H1 (cell line): ENCODE measurements at regions not wholly inside any gene's neighbourhood (a gene's known extent, or its start where the extent isn't known, plus 50 kb on each side); places are given as distances from the start of the nearest gene placed in this dataset.

Source experiments
- CTCF ChIA-PET: fragments of 300-600 bp; sonication (Branson Sonifier 250); formaldehyde crosslinking; loops from one replicate; lab custom pipeline; 2021; ENCODE audit not compliant: partially characterized antibody; lab: Charles Lee
- POLR2A ChIA-PET: fragments of 300-600 bp; sonication (Branson Sonifier 250); formaldehyde crosslinking; loops from one replicate; lab custom pipeline; 2021; ENCODE audit warnings: inconsistent platforms; ENCODE audit not compliant: partially characterized antibody; lab: Charles Lee
- DNase-seq, 2 experiments: peaks; one replicate each; pipeline versions ENCODE4 v3.0.0 to v3.0.0-alpha.2; 2010 to 2022; ENCODE audit warnings: low spot score in 2 of 2, low read depth in 1 of 2, mixed read lengths in 1 of 2
- FAIRE-seq: peaks from 2 replicates; lab custom pipeline; 2011; peaks lifted over from hg19 to GRCh38; lab: Jason Lieb, UNC
- H2AFZ ChIP-seq: 2 replicates; pipeline ENCODE4 v1.8.1; 2012; ENCODE audit warnings: low read length, inconsistent platforms
- H2AK5ac ChIP-seq: 2 replicates; pipeline ENCODE4 v1.6.1; 2013; ENCODE audit warnings: low read depth, low read length
- H2BK120ac ChIP-seq: replicated peaks from 2 replicates; pipeline ENCODE3; 2013; ENCODE audit warnings: low read depth, low read length, inconsistent platforms
- H2BK12ac ChIP-seq: 2 replicates; pipeline ENCODE4 v1.6.1; 2013; ENCODE audit warnings: low read depth, low read length
- H2BK15ac ChIP-seq: 2 replicates; pipeline ENCODE4 v1.6.1; 2013; ENCODE audit warnings: low read length
- H2BK20ac ChIP-seq: 2 replicates; pipeline ENCODE4 v1.6.1; 2013; ENCODE audit warnings: low read length
- H2BK5ac ChIP-seq: 2 replicates; pipeline ENCODE4 v1.6.1; 2013; ENCODE audit warnings: low read depth, low read length
- H3K14ac ChIP-seq: 2 replicates; pipeline ENCODE4 v1.6.1; 2013; ENCODE audit warnings: inconsistent platforms; ENCODE audit not compliant: insufficient read length
- H3K18ac ChIP-seq: 2 replicates; pipeline ENCODE4 v1.6.1; 2013; ENCODE audit warnings: low read length; ENCODE audit errors: extremely low read depth
- H3K23ac ChIP-seq: 2 replicates; pipeline ENCODE4 v1.6.1; 2013; ENCODE audit warnings: inconsistent platforms; ENCODE audit not compliant: insufficient read length
- H3K23me2 ChIP-seq: 2 replicates; pipeline ENCODE4 v1.6.1; 2013; ENCODE audit warnings: low read depth, low read length
- H3K27ac ChIP-seq: 2 replicates; pipeline ENCODE4 v1.6.1; 2011; ENCODE audit warnings: low read depth, low read length, inconsistent platforms
- H3K27me3 ChIP-seq, 4 experiments: replicated peaks in 1 of 4; 1 replicate in 1 of 4; 2 replicates in 3 of 4; pipeline versions ENCODE4 v1.6.1 to v1.8.1; 2011 to 2013; ENCODE audit warnings: low read length in 3 of 4, mild to moderate bottlenecking in 3 of 4, inconsistent platforms in 2 of 4, mixed read lengths in 2 of 4, moderate library complexity in 1 of 4; ENCODE audit not compliant: control insufficient read depth in 3 of 4, insufficient read depth in 3 of 4; ENCODE audit errors: extremely low read depth in 1 of 4
- H3K36me3 ChIP-seq, 4 experiments: 2 replicates each; pipeline versions ENCODE4 v1.6.1 to v1.8.1; 2011 to 2013; ENCODE audit warnings: mild to moderate bottlenecking in 4 of 4, low read length in 3 of 4, moderate library complexity in 2 of 4, control low read depth in 1 of 4, inconsistent platforms in 1 of 4; ENCODE audit not compliant: insufficient read depth in 4 of 4, control insufficient read depth in 2 of 4
- H3K4ac ChIP-seq: replicated peaks from 2 replicates; pipeline ENCODE3; 2013; ENCODE audit warnings: low read length, low read depth, mixed read lengths, inconsistent platforms; ENCODE audit not compliant: insufficient read length
- H3K4me1 ChIP-seq, 4 experiments: replicated peaks in 1 of 4; 1 replicate in 1 of 4; 2 replicates in 3 of 4; pipeline versions ENCODE4 v1.6.1 to v1.8.1; 2011 to 2013; ENCODE audit warnings: low read length in 3 of 4, inconsistent platforms in 2 of 4, mixed read lengths in 1 of 4; ENCODE audit not compliant: insufficient read depth in 4 of 4, control insufficient read depth in 3 of 4
- H3K4me2 ChIP-seq, 2 experiments: 2 replicates each; pipeline versions ENCODE4 v1.6.1 to v1.8.1; 2011 to 2013; ENCODE audit warnings: low read depth in 2 of 2, low read length in 2 of 2, control low read depth in 1 of 2, inconsistent platforms in 1 of 2, mild to moderate bottlenecking in 1 of 2; ENCODE audit not compliant: insufficient read depth in 1 of 2
- H3K4me3 ChIP-seq, 4 experiments: fragments of 200-600, 300-600 bp in 1 of 4; sonication (generic), shearing (Covaris generic), sonication (Bioruptor Twin) in 1 of 4; 2 replicates each; pipeline versions ENCODE4 v1.5.1 to v1.8.1; 2011 to 2016; ENCODE audit warnings: low read length in 4 of 4, low read depth in 3 of 4, control low read depth in 2 of 4, inconsistent platforms in 2 of 4, mild to moderate bottlenecking in 2 of 4, mixed read lengths in 1 of 4, moderate library complexity in 1 of 4; ENCODE audit not compliant: insufficient read depth in 2 of 4; ENCODE audit errors: extremely low read depth in 1 of 4
- H3K56ac ChIP-seq: replicated peaks from 2 replicates; pipeline ENCODE3; 2013; ENCODE audit warnings: low read depth, mild to moderate bottlenecking, mixed read lengths, low read length, inconsistent platforms; ENCODE audit not compliant: insufficient read length
- H3K79me1 ChIP-seq: 2 replicates; pipeline ENCODE4 v1.6.1; 2013; ENCODE audit warnings: low read depth, low read length, control low read depth
- H3K79me2 ChIP-seq, 2 experiments: 2 replicates each; pipeline versions ENCODE4 v1.6.1 to v1.8.1; 2012 to 2013; ENCODE audit warnings: low read length in 2 of 2, mild to moderate bottlenecking in 2 of 2, inconsistent platforms in 1 of 2; ENCODE audit not compliant: insufficient read depth in 2 of 2, control insufficient read depth in 1 of 2
- H3K9ac ChIP-seq, 4 experiments: replicated peaks in 1 of 4; 1 replicate in 1 of 4; 2 replicates in 3 of 4; pipeline versions ENCODE4 v1.6.1 to v1.8.1; 2011 to 2013; ENCODE audit warnings: low read depth in 3 of 4, low read length in 3 of 4, control low read depth in 2 of 4, mild to moderate bottlenecking in 2 of 4, moderate library complexity in 2 of 4, inconsistent platforms in 1 of 4; ENCODE audit errors: extremely low read depth in 1 of 4
- H3K9me3 ChIP-seq, 2 experiments: 2 replicates each; pipeline versions ENCODE4 v1.6.1 to v1.8.1; 2012 to 2013; ENCODE audit warnings: mild to moderate bottlenecking in 2 of 2, moderate library complexity in 2 of 2, control low read depth in 1 of 2, inconsistent platforms in 1 of 2, low read depth in 1 of 2, low read length in 1 of 2, mixed read lengths in 1 of 2; ENCODE audit not compliant: insufficient read depth in 2 of 2
- H4K20me1 ChIP-seq, 2 experiments: replicated peaks in 1 of 2; 2 replicates each; pipeline versions ENCODE3 to v1.8.1; 2011 to 2013; ENCODE audit warnings: inconsistent platforms in 2 of 2, low read length in 2 of 2, mild to moderate bottlenecking in 1 of 2; ENCODE audit not compliant: insufficient read depth in 2 of 2, control insufficient read depth in 1 of 2
- H4K5ac ChIP-seq: 2 replicates; pipeline ENCODE4 v1.6.1; 2013; ENCODE audit warnings: low read length, low read depth, mixed read lengths, inconsistent platforms; ENCODE audit not compliant: insufficient read length
- H4K8ac ChIP-seq: 2 replicates; pipeline ENCODE4 v1.8.0; 2013; ENCODE audit warnings: mild to moderate bottlenecking, moderate library complexity, low read length, inconsistent platforms; ENCODE audit not compliant: insufficient read depth; ENCODE audit errors: extremely low read depth
- H4K91ac ChIP-seq: replicated peaks from 2 replicates; pipeline ENCODE3; 2013; ENCODE audit warnings: low read length, mixed read lengths, inconsistent platforms; ENCODE audit not compliant: insufficient read length
- BRCA1 ChIP-seq: IDR thresholded peaks from 2 replicates; pipeline ENCODE4 v1.6.1; 2012; ENCODE audit warnings: low read depth, low read length, improper control_type of control experiment
- CTCF ChIP-seq, 3 experiments: IDR thresholded peaks; 1 replicate in 2 of 3; 2 replicates in 1 of 3; pipeline versions ENCODE4 v1.5.1 to v1.6.1; 2011; ENCODE audit warnings: low read length in 3 of 3, mild to moderate bottlenecking in 3 of 3, inconsistent platforms in 2 of 3, low read depth in 1 of 3, moderate library complexity in 1 of 3; ENCODE audit not compliant: insufficient read depth in 1 of 3; ENCODE audit errors: control extremely low read depth in 1 of 3
- KDM5A ChIP-seq: fragments of 200-600 bp; IDR thresholded peaks from 2 replicates; pipeline ENCODE4 v1.7.1; 2012; ENCODE audit warnings: mild to moderate bottlenecking, low read length, inconsistent platforms, mixed read lengths
- MAX ChIP-seq: IDR thresholded peaks from 2 replicates; pipeline ENCODE4 v1.6.1; 2012; ENCODE audit warnings: inconsistent platforms
- TAF1 ChIP-seq: IDR thresholded peaks from 2 replicates; pipeline ENCODE4 v1.6.1; 2011; ENCODE audit warnings: mild to moderate bottlenecking, low read depth, low read length
- TCF12 ChIP-seq: IDR thresholded peaks from 2 replicates; pipeline ENCODE4 v1.6.1; 2011; ENCODE audit warnings: low read depth, mild to moderate bottlenecking, low read length
- YY1 ChIP-seq: IDR thresholded peaks from 2 replicates; pipeline ENCODE4 v1.6.1; 2011; ENCODE audit warnings: low read depth, mild to moderate bottlenecking, low read length
- WGBS, 2 experiments: shearing (Covaris generic) in 1 of 2; methylation state at CpG; one replicate each; pipeline versions ENCODE4 v1.1.6 to v1.1.7; 2013 to 2015; ENCODE audit warnings: low lambda C conversion rate in 2 of 2, mixed read lengths in 2 of 2, inconsistent platforms in 1 of 2, low coverage in 1 of 2, missing lambda C conversion rate in 1 of 2; ENCODE audit not compliant: insufficient replicate concordance in 2 of 2, insufficient coverage in 1 of 2, insufficient read length in 1 of 2; ENCODE audit errors: extremely low coverage in 1 of 2, missing lambda C conversion rate in 1 of 2; 5-methylcytosine and 5-hydroxymethylcytosine counted together

- Histone ChIP-seq H4K5ac (no peak overlapping the region), H3K4me3 (no peak overlapping the region), H3K9ac (no peak overlapping the region), H2AK5ac (no peak overlapping the region), H3K23me2 (no peaks in the 10 kb centered on the region), H4K8ac (no peak overlapping the region), H3K27me3 (no peaks in the 10 kb centered on the region), H3K4me2 (no peak overlapping the region), H3K18ac (no peak overlapping the region), H3K79me1 (no peaks in the 10 kb centered on the region), H3K14ac (no peak overlapping the region), H2BK20ac (no peak overlapping the region), H2BK5ac (no peak overlapping the region), H3K4me1 (no peaks in the 10 kb centered on the region), H3K56ac (no peak overlapping the region), H4K91ac (no peak overlapping the region), H3K4ac (no peak overlapping the region)
- DNase-seq (no peak), FAIRE-seq (no peak)
- WGBS, 2 experiments, result 96% methylated on average over 7 of the region's 7 CpGs; no CpG with 5 or more reads in 1 of the 2 experiments
- CTCF ChIA-PET, result interaction anchor here (1.0 kb wide), 2 partner anchors 76 to 247 kb away, joined by 3 read pairs; no protein-coding TSS in a partner anchor
- POLR2A ChIA-PET, result no interaction called here
- TF ChIP-seq YY1 (no peak), BRCA1 (no peak), TCF12 (no peak), KDM5A (no peak), TAF1 (no peak), CTCF (IDR thresholded peaks at IDR 0.05; ENCODE audit: control extremely low read depth in 1 of 3, insufficient read depth in 1 of 3, low read depth in 1 of 3, low read length in 3 of 3) (no peak), MAX (no peak)
- TF ChIP-seq, all 59 proteins: peak for 0
- H2BK120ac ChIP-seq, result no peak overlapping the region
- H3K36me3 ChIP-seq, result no peaks in the 10 kb centered on the region
- no peaks in the 10 kb centered on the region for H3K9me3 ChIP-seq
- no peaks in the 10 kb centered on the region for H4K20me1 ChIP-seq
- no peak overlapping the region for H3K23ac ChIP-seq
- H2AFZ ChIP-seq, result no peak overlapping the region
- H3K79me2 ChIP-seq, result no peaks in the 10 kb centered on the region
- H3K27ac ChIP-seq, result no peak overlapping the region
- H2BK12ac ChIP-seq, result no peak overlapping the region
- no peak overlapping the region for H2BK15ac ChIP-seq
Measured at GRCh38 chr6:163708466-163708865, 293.9 kb downstream of the QKI start.
